ENCODE measurements at regions not wholly inside any gene's neighbourhood (a gene's known extent, or its start where the extent isn't known, plus 50 kb on each side); places are given as distances from the start of the nearest gene placed in this dataset.

DNA sequence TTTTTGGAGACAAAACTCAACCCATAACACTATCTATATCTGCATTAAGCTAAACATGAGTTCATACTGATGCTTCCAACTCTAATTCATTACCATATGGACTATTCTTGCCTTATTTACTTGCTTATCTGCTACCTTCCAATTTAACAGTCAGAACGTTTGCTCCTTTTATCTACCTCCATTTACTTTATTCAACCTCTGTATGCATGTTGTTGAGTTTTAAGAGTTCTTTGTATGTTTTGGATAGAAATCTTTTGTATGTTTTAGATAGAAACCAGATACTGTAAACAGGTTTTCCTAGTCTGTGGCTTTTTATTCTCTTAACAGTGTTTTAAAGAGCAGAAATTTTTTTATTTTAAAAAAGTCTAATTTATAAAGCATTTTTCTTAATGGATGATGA, 542.2 kb upstream of the NDST4 start:
- no peak overlapping the region for H3K23ac ChIP-seq (ENCODE audit: low read depth, low read length, poor library complexity)
- H2AFZ ChIP-seq (ENCODE audit: low read length), result no peak overlapping the region
- H2BK5ac ChIP-seq (ENCODE audit: low read length), result no peak overlapping the region
- H4K8ac ChIP-seq (ENCODE audit: low read depth, low read length), result no peak overlapping the region
- H3K9ac ChIP-seq (ENCODE audit: low read depth, low read length, poor library complexity), result no peak overlapping the region
- H3K4me2 ChIP-seq (ENCODE audit: insufficient read depth, low read length, poor library complexity, severe bottlenecking), result no peak overlapping the region
- peaks cover 0 to 8% of the 10 kb centered on the region in 2 donors for H3K4me1 ChIP-seq (ENCODE audit: control insufficient read depth in 2 of 2, insufficient read depth in 1 of 2, low read depth in 1 of 2, low read length in 2 of 2)
- peaks cover 0 to 1% of the 10 kb centered on the region in 2 donors for H3K36me3 ChIP-seq (replicated peaks in 1 of 2; ENCODE audit: control insufficient read depth in 2 of 2, insufficient read depth in 2 of 2, low read length in 2 of 2)
- no peak overlapping the region for H2BK120ac ChIP-seq (ENCODE audit: low read depth, low read length)
- no peak overlapping the region for H3K27ac ChIP-seq (replicated peaks; ENCODE audit: low read length)
- H2BK12ac ChIP-seq (ENCODE audit: low read length), result no peak overlapping the region
- H3K4me3 ChIP-seq (ENCODE audit: low read length in 2 of 2), result no peak overlapping the region
- H3K18ac ChIP-seq (ENCODE audit: low read length), result no peak overlapping the region
- no peak overlapping the region for H3K14ac ChIP-seq (ENCODE audit: low read length)
- WGBS, 2 donors (ENCODE audit: extremely low coverage in 2 of 2, insufficient read length in 2 of 2, insufficient replicate concordance in 1 of 2), result no CpG with 5 or more reads among the region's 1 CpG
- H3K79me1 ChIP-seq (ENCODE audit: low read depth, low read length), result no peaks in the 10 kb centered on the region
- DNase-seq (ENCODE audit: low spot score), result no peak
- H4K91ac ChIP-seq (ENCODE audit: low read depth, low read length, poor library complexity), result no peak overlapping the region
- no peak overlapping the region for H2AK5ac ChIP-seq (ENCODE audit: low read depth, low read length)
- H3K4ac ChIP-seq (ENCODE audit: low read length), result no peak overlapping the region
- no peak overlapping the region for H2BK15ac ChIP-seq (ENCODE audit: low read length)
- no peaks in the 10 kb centered on the region for H3K27me3 ChIP-seq (ENCODE audit: control insufficient read depth in 3 of 3, insufficient read depth in 3 of 3, low read depth in 1 of 3, low read length in 3 of 3)
- H3K9me3 ChIP-seq (replicated peaks in 1 of 2; ENCODE audit: control insufficient read depth in 2 of 2, insufficient read depth in 1 of 2, low read depth in 1 of 2, low read length in 2 of 2), result no peaks in the 10 kb centered on the region

DNA sequence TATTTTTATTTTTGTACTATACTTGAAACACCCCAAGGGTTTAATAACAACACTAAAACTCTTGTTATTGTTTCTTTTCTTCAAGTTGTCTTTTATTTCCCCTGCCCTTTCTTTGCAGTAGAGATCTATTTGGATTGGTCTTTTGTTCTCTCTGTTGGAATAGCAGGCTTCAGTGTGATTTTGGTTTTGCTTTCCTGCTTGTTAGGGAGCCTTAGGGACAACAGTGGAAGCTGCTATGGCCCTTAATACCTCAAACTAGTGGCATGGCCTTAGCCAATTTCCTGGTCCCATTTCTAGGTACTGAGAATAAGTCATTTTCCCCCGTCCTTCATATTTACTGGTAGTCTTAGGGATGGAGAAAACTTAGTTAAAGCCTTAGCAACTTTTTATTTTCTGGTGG, 535.4 kb upstream of the NDST4 start:
- no peak overlapping the region for H3K18ac ChIP-seq (ENCODE audit: low read length)

DNA sequence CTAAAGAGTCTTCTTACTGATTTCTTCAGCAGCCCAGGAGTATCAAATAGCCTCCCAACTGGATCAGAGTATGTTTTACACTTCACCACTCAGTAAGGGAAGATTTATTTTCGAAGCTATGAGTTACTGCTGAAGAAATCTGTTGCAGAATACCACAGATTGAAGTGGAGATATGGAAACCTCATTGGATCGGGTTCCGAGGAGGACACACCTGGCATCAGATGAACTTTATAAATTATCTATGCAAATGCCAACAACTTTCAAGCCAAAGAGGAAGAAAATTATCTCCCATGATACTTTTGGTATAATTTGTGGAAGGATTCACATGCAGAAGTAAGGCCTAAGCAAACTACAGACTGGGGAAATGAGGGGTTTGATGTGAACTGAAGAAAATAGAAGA, 515.9 kb upstream of the NDST4 start:
- DNase-seq (ENCODE audit: low spot score), result no peak
- no CpG with 5 or more reads among the region's 3 CpGs for WGBS, 2 donors (ENCODE audit: extremely low coverage in 2 of 2, insufficient read length in 2 of 2, insufficient replicate concordance in 1 of 2)
- H3K79me1 ChIP-seq (ENCODE audit: low read depth, low read length), result no peaks in the 10 kb centered on the region

More for the DNA sequence above, 535.4 kb upstream of the NDST4 start:
- Histone ChIP-seq H2AFZ (ENCODE audit: low read length) (peak overlapping the region; percentile 25), H3K14ac (ENCODE audit: low read length) (no peak overlapping the region), H3K23ac (ENCODE audit: low read depth, low read length, poor library complexity) (no peak overlapping the region), H3K79me1 (ENCODE audit: low read depth, low read length) (no peaks in the 10 kb centered on the region), H2AK5ac (ENCODE audit: low read depth, low read length) (no peak overlapping the region), H2BK12ac (ENCODE audit: low read length) (no peak overlapping the region), H3K4me2 (ENCODE audit: insufficient read depth, low read length, poor library complexity, severe bottlenecking) (no peak overlapping the region), H3K36me3 (replicated peaks in 1 of 2; ENCODE audit: control insufficient read depth in 2 of 2, insufficient read depth in 2 of 2, low read length in 2 of 2) (no peaks in the 10 kb centered on the region), H3K27me3 (ENCODE audit: control insufficient read depth in 3 of 3, insufficient read depth in 3 of 3, low read depth in 1 of 3, low read length in 3 of 3) (no peaks in the 10 kb centered on the region), H4K91ac (ENCODE audit: low read depth, low read length, poor library complexity) (no peak overlapping the region), H2BK15ac (ENCODE audit: low read length) (no peak overlapping the region), H3K9ac (ENCODE audit: low read depth, low read length, poor library complexity) (no peak overlapping the region), H3K4me3 (ENCODE audit: low read length in 2 of 2) (no peak overlapping the region), H3K9me3 (replicated peaks in 1 of 2; ENCODE audit: control insufficient read depth in 2 of 2, insufficient read depth in 1 of 2, low read depth in 1 of 2, low read length in 2 of 2) (no peaks in the 10 kb centered on the region), H2BK5ac (ENCODE audit: low read length) (no peak overlapping the region), H3K4me1 (ENCODE audit: control insufficient read depth in 2 of 2, insufficient read depth in 1 of 2, low read depth in 1 of 2, low read length in 2 of 2) (peaks cover 0 to 2% of the 10 kb centered on the region in 2 donors), H3K27ac (replicated peaks; ENCODE audit: low read length) (no peak overlapping the region), H3K4ac (ENCODE audit: low read length) (no peak overlapping the region), H2BK120ac (ENCODE audit: low read depth, low read length) (no peak overlapping the region), H4K8ac (ENCODE audit: low read depth, low read length) (no peak overlapping the region)
- peak; percentile 29 for DNase-seq (ENCODE audit: low spot score)
- WGBS, 2 donors (ENCODE audit: extremely low coverage in 2 of 2, insufficient read length in 2 of 2, insufficient replicate concordance in 1 of 2), result no CpG with 5 or more reads among the region's 1 CpG

DNA sequence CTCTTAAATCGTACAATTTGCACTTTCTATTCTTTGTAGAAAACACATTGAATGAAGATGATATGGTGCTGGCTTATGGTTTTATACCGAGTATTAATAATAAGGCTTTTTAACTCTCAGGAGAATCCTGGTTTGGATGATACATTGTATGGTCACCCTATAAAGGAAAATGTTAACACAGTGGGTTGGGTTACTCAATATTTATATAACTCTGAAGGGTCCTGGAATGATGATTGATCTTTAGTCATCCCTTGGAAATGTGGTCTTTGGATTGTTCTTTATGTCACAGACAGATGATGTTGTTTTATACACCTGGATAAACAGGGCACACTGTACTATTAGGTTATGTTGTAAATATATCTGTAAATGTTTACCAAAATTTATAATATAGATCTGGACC, 496.2 kb upstream of the NDST4 start:
- WGBS, 2 donors (ENCODE audit: extremely low coverage in 2 of 2, insufficient read length in 2 of 2, insufficient replicate concordance in 1 of 2), result no CpG with 5 or more reads among the region's 2 CpGs
- Histone ChIP-seq H4K91ac (ENCODE audit: low read depth, low read length, poor library complexity) (no peak overlapping the region), H3K14ac (ENCODE audit: low read length) (no peak overlapping the region), H2BK15ac (ENCODE audit: low read length) (no peak overlapping the region), H4K8ac (ENCODE audit: low read depth, low read length) (no peak overlapping the region), H3K4me2 (ENCODE audit: insufficient read depth, low read length, poor library complexity, severe bottlenecking) (no peak overlapping the region), H3K27ac (replicated peaks; ENCODE audit: low read length) (no peak overlapping the region), H2BK12ac (ENCODE audit: low read length) (no peak overlapping the region), H3K4ac (ENCODE audit: low read length) (no peak overlapping the region), H2BK120ac (ENCODE audit: low read depth, low read length) (no peak overlapping the region), H3K18ac (ENCODE audit: low read length) (no peak overlapping the region), H2BK5ac (ENCODE audit: low read length) (no peak overlapping the region), H3K4me1 (ENCODE audit: control insufficient read depth in 2 of 2, insufficient read depth in 1 of 2, low read depth in 1 of 2, low read length in 2 of 2) (no peaks in the 10 kb centered on the region), H2AK5ac (ENCODE audit: low read depth, low read length) (no peak overlapping the region), H3K79me1 (ENCODE audit: low read depth, low read length) (no peaks in the 10 kb centered on the region), H3K27me3 (ENCODE audit: control insufficient read depth in 3 of 3, insufficient read depth in 3 of 3, low read depth in 1 of 3, low read length in 3 of 3) (no peaks in the 10 kb centered on the region), H3K36me3 (replicated peaks in 1 of 2; ENCODE audit: control insufficient read depth in 2 of 2, insufficient read depth in 2 of 2, low read length in 2 of 2) (no peaks in the 10 kb centered on the region), H3K9me3 (replicated peaks in 1 of 2; ENCODE audit: control insufficient read depth in 2 of 2, insufficient read depth in 1 of 2, low read depth in 1 of 2, low read length in 2 of 2) (no peaks in the 10 kb centered on the region), H3K9ac (ENCODE audit: low read depth, low read length, poor library complexity) (no peak overlapping the region), H3K23ac (ENCODE audit: low read depth, low read length, poor library complexity) (no peak overlapping the region), H3K4me3 (ENCODE audit: low read length in 2 of 2) (no peak overlapping the region), H2AFZ (ENCODE audit: low read length) (no peak overlapping the region)
- DNase-seq (ENCODE audit: low spot score), result no peak

More for the DNA sequence above, 515.9 kb upstream of the NDST4 start:
- no peak overlapping the region for H3K14ac ChIP-seq (ENCODE audit: low read length)
- no peak overlapping the region for H4K8ac ChIP-seq (ENCODE audit: low read depth, low read length)
- no peak overlapping the region for H3K4me2 ChIP-seq (ENCODE audit: insufficient read depth, low read length, poor library complexity, severe bottlenecking)
- no peak overlapping the region for H4K91ac ChIP-seq (ENCODE audit: low read depth, low read length, poor library complexity)
- H2AFZ ChIP-seq (ENCODE audit: low read length), result no peak overlapping the region
- H3K4ac ChIP-seq (ENCODE audit: low read length), result no peak overlapping the region
- no peak overlapping the region for H2BK5ac ChIP-seq (ENCODE audit: low read length)
- H3K4me3 ChIP-seq (ENCODE audit: low read length in 2 of 2), result no peak overlapping the region
- no peaks in the 10 kb centered on the region for H3K9me3 ChIP-seq (replicated peaks in 1 of 2; ENCODE audit: control insufficient read depth in 2 of 2, insufficient read depth in 1 of 2, low read depth in 1 of 2, low read length in 2 of 2)
- no peaks in the 10 kb centered on the region for H3K36me3 ChIP-seq (replicated peaks in 1 of 2; ENCODE audit: control insufficient read depth in 2 of 2, insufficient read depth in 2 of 2, low read length in 2 of 2)
- H2BK15ac ChIP-seq (ENCODE audit: low read length), result no peak overlapping the region
- H3K27me3 ChIP-seq (ENCODE audit: control insufficient read depth in 3 of 3, insufficient read depth in 3 of 3, low read depth in 1 of 3, low read length in 3 of 3), result no peaks in the 10 kb centered on the region
- no peak overlapping the region for H2BK120ac ChIP-seq (ENCODE audit: low read depth, low read length)
- H3K27ac ChIP-seq (replicated peaks; ENCODE audit: low read length), result no peak overlapping the region
- H3K23ac ChIP-seq (ENCODE audit: low read depth, low read length, poor library complexity), result no peak overlapping the region
- H2BK12ac ChIP-seq (ENCODE audit: low read length), result no peak overlapping the region
- H2AK5ac ChIP-seq (ENCODE audit: low read depth, low read length), result no peak overlapping the region
- H3K18ac ChIP-seq (ENCODE audit: low read length), result no peak overlapping the region
- no peaks in the 10 kb centered on the region for H3K4me1 ChIP-seq (ENCODE audit: control insufficient read depth in 2 of 2, insufficient read depth in 1 of 2, low read depth in 1 of 2, low read length in 2 of 2)
- H3K9ac ChIP-seq (ENCODE audit: low read depth, low read length, poor library complexity), result no peak overlapping the region

All from neuronal stem cell (in vitro differentiated cells).